Stomach (tissue), 8 donors: ENCODE measurements at regions not wholly inside any gene's neighbourhood (a gene's known extent, or its start where the extent isn't known, plus 50 kb on each side); places are given as distances from the start of the nearest gene placed in this dataset.

Experiments used
- DNase-seq, 2 donors: peaks; one replicate each; pipeline versions ENCODE4 v3.0.0 to v3.0.0-alpha.2; 2013 to 2019
- H3K27ac ChIP-seq, 5 donors: fragments of 200-600 bp in 4 of 5; sonication (generic) in 4 of 5; one replicate each; pipeline ENCODE4 v1.5.1; 2013 to 2019; ENCODE audit warnings: mild to moderate bottlenecking in 1 of 5, moderate library complexity in 1 of 5
- H3K27me3 ChIP-seq, 3 donors: fragments of 200-600 bp; sonication (generic); one replicate each; pipeline ENCODE4 v1.5.1; 2017 to 2019; ENCODE audit warnings: mixed run types in 1 of 3
- H3K36me3 ChIP-seq, 4 donors: fragments of 200-600 bp; sonication (generic); 1 replicate in 3 of 4; 2 replicates in 1 of 4; pipeline ENCODE4 v1.5.1; 2016 to 2019
- H3K4me1 ChIP-seq, 4 donors: fragments of 200-600 bp; sonication (generic); one replicate each; pipeline ENCODE4 v1.5.1; 2016 to 2019
- H3K4me3 ChIP-seq, 4 donors: fragments of 200-600 bp; sonication (generic) in 3 of 4; one replicate each; pipeline ENCODE4 v1.5.1; 2016 to 2019; ENCODE audit warnings: mild to moderate bottlenecking in 1 of 4
- H3K9me3 ChIP-seq, 4 donors: fragments of 200-600 bp; sonication (generic); one replicate each; pipeline ENCODE4 v1.5.1; 2016 to 2019
- EP300 ChIP-seq: sonication (generic); formaldehyde crosslinking; IDR thresholded peaks from one replicate; pipeline ENCODE4 v1.6.1; 2017; ENCODE audit warnings: antibody characterized with exemption
- POLR2A ChIP-seq, 4 donors: fragments of 450-650 bp; IDR thresholded peaks; one replicate each; pipeline ENCODE4 v1.6.1; 2016; ENCODE audit warnings: antibody characterized with exemption in 4 of 4, control low read depth in 2 of 4, mild to moderate bottlenecking in 1 of 4, moderate library complexity in 1 of 4
- POLR2AphosphoS5 ChIP-seq, 3 donors: sonication (generic); formaldehyde crosslinking; IDR thresholded peaks; one replicate each; pipeline ENCODE4 v1.6.1; 2016; ENCODE audit warnings: antibody characterized with exemption in 3 of 3
- WGBS, 5 donors: extraction: QIAGEN DNeasy Blood & Tissue Kit in 3 of 5; methylation state at CpG; one replicate each; pipeline versions ENCODE4 v1.1.5 to v1.1.7; 2013 to 2018; 5-methylcytosine and 5-hydroxymethylcytosine counted together
- intact Hi-C: fragments of 100-400 bp; cut with DNase I; formaldehyde crosslinking; loops from one replicate; pipeline ENCODE4 v1.15.1; 2023; ENCODE audit warnings: low total_unique reads
- TF ChIP-seq, protein P1 (sequence below), 7 experiments: fragments of 450-650 bp in 4 of 7; fragments of 200-600 bp in 3 of 7; sonication (generic) in 3 of 7; IDR thresholded peaks; one replicate each; pipeline ENCODE4 v1.5.1; 2016 to 2019; ENCODE audit warnings: antibody characterized with exemption in 7 of 7, control low read depth in 2 of 7, mild to moderate bottlenecking in 1 of 7
- donor health status: healthy with polysubstance abuse.
- donor health status: Bipolar disorder and iron deficiency.
- donor health status: healthy.

DNA sequence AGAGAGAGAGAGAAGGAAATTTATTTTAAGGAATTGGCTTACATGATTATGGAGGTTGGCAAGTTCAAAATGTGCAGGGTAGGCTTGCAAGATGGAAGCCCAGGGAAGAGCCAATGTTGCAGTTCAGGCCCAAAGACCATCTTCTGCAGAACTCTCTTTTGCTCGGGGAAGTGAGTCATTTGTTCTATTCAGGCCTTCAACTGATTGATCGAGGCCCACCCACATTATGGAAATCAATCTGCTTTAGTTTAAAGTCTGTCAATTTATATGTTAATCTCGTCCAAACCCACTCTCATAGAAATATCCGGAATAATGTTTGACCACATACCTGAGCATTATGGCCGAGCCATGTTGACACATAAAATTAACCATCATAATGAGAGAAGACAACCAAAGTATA is 113.3 kb upstream of the CXCL12 start:
- H3K9me3 ChIP-seq, result peaks cover 0 to 11% (median 0%) of the 10 kb centered on the region in 4 donors
- no peak overlapping the region for H3K27ac ChIP-seq
- H3K27me3 ChIP-seq, result no peaks in the 10 kb centered on the region
- DNase-seq, result no peak
- H3K4me3 ChIP-seq, result no peak overlapping the region
- intact Hi-C loops, result no loop called here
- no peak for TF ChIP-seq POLR2AphosphoS5 (IDR thresholded peaks at IDR 0.05)
- TF ChIP-seq, protein P1, sequence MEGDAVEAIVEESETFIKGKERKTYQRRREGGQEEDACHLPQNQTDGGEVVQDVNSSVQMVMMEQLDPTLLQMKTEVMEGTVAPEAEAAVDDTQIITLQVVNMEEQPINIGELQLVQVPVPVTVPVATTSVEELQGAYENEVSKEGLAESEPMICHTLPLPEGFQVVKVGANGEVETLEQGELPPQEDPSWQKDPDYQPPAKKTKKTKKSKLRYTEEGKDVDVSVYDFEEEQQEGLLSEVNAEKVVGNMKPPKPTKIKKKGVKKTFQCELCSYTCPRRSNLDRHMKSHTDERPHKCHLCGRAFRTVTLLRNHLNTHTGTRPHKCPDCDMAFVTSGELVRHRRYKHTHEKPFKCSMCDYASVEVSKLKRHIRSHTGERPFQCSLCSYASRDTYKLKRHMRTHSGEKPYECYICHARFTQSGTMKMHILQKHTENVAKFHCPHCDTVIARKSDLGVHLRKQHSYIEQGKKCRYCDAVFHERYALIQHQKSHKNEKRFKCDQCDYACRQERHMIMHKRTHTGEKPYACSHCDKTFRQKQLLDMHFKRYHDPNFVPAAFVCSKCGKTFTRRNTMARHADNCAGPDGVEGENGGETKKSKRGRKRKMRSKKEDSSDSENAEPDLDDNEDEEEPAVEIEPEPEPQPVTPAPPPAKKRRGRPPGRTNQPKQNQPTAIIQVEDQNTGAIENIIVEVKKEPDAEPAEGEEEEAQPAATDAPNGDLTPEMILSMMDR (IDR thresholded peaks at IDR 0.05), result no peak
- no peak for TF ChIP-seq POLR2A (IDR thresholded peaks at IDR 0.05)
- TF ChIP-seq EP300, result no peak
- H3K36me3 ChIP-seq, result no peaks in the 10 kb centered on the region
- WGBS, 5 donors, result 43 to 94% (median 71%) methylated on average over 5 of the region's 5 CpGs
- H3K4me1 ChIP-seq, result no peaks in the 10 kb centered on the region

GRCh38 chr10:44500451-44500850 is 115.6 kb upstream of the CXCL12 start:
- no peak for TF ChIP-seq POLR2A (IDR thresholded peaks at IDR 0.05)
- no peak for TF ChIP-seq POLR2AphosphoS5 (IDR thresholded peaks at IDR 0.05)
- TF ChIP-seq EP300, result no peak
- TF ChIP-seq, protein P1 (IDR thresholded peaks at IDR 0.05), result no peak
- Histone ChIP-seq H3K4me1 (no peaks in the 10 kb centered on the region), H3K27me3 (no peaks in the 10 kb centered on the region), H3K36me3 (no peaks in the 10 kb centered on the region), H3K4me3 (no peak overlapping the region), H3K9me3 (peaks cover 0 to 11% (median 0%) of the 10 kb centered on the region in 4 donors), H3K27ac (no peak overlapping the region)
- WGBS, 5 donors, result 0 to 69% (median 37%) methylated on average over 1 of the region's 1 CpG
- no peak for DNase-seq
- intact Hi-C loops, result no loop called here

DNA sequence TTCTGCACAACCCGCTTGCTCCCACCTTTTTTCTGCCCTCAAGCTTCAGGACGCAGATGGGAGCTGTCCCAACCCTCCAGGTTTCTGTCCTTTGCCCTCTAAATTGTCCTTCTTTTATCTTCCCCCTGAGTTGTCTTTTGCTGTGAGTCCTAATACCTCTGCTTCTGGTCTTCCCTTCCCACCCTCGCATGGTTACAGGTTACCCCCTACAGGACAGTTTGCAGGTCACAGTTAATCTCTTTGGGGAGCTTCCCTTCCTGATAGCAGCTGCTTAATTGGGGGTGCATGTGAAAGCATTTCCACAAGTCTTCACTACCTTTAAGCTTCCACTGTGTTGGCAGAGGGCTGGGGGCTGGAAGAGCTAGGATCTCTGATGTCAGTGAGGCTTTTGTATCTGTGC is 121.5 kb upstream of the CXCL12 start:
- DNase-seq, result no peak
- H3K4me1 ChIP-seq, result no peaks in the 10 kb centered on the region
- H3K9me3 ChIP-seq, result peaks cover 0 to 7% (median 0%) of the 10 kb centered on the region in 4 donors
- WGBS, 5 donors, result 70 to 79% (median 77%) methylated on average over 3 of the region's 3 CpGs
- no peak overlapping the region for H3K27ac ChIP-seq
- no peak overlapping the region for H3K4me3 ChIP-seq
- H3K36me3 ChIP-seq, result no peaks in the 10 kb centered on the region
- peaks cover 0 to 6% (median 0%) of the 10 kb centered on the region in 3 donors for H3K27me3 ChIP-seq
- intact Hi-C loops, result no loop called here
- TF ChIP-seq, protein P1 (IDR thresholded peaks at IDR 0.05), result no peak
- TF ChIP-seq POLR2AphosphoS5 (IDR thresholded peaks at IDR 0.05), result no peak
- TF ChIP-seq POLR2A (IDR thresholded peaks at IDR 0.05), result no peak
- no peak for TF ChIP-seq EP300

- TF ChIP-seq, protein P1 (IDR thresholded peaks at IDR 0.05), result no peak
- TF ChIP-seq POLR2AphosphoS5 (IDR thresholded peaks at IDR 0.05) (no peak), EP300 (no peak), POLR2A (IDR thresholded peaks at IDR 0.05) (no peak)
- intact Hi-C loops, result no loop called here
- no peak for DNase-seq
- 76 to 91% (median 83%) methylated on average over 6 of the region's 6 CpGs for whole genome bisulfite sequencing, 5 donors
- Histone ChIP-seq H3K9me3 (no peaks in the 10 kb centered on the region), H3K4me1 (no peaks in the 10 kb centered on the region), H3K4me3 (no peak overlapping the region), H3K27me3 (peaks cover 0 to 6% (median 0%) of the 10 kb centered on the region in 3 donors), H3K36me3 (no peaks in the 10 kb centered on the region), H3K27ac (no peak overlapping the region)
Measured at GRCh38 chr10:44510379-44511115, 125.7 kb upstream of the CXCL12 start.
